ENCODE measurements at regions not wholly inside any gene's neighbourhood (a gene's known extent, or its start where the extent isn't known, plus 50 kb on each side); places are given as distances from the start of the nearest gene placed in this dataset.
A peak's percentile ranks its signal among the peaks of the same experiment; 100 is the strongest.

- no peak for DNase-seq
- H3K4me1 Mint-ChIP-seq (ENCODE audit: low read depth): peaks cover 34% of the 10 kb centered on the region
- H3K27me3 Mint-ChIP-seq (ENCODE audit: insufficient read depth): no peaks in the 10 kb centered on the region; the same call in 1 of the 2 replicates
- H3K36me3 Mint-ChIP-seq (ENCODE audit: low read depth): no peaks in the 10 kb centered on the region
- TF ChIP-seq CTCF (IDR thresholded peaks at IDR 0.05): no peak
- H3K27ac Mint-ChIP-seq: no peak overlapping the region
- H3K4me3 Mint-ChIP-seq: no peak overlapping the region
- H3K9me3 Mint-ChIP-seq: no peaks in the 10 kb centered on the region
Observed at GRCh38 chr3:174538151-174538550, 321.0 kb upstream of the NAALADL2 start.

GRCh38 chr3:174540116-174540908, 318.8 kb upstream of the NAALADL2 start:
- Mint-ChIP-seq H3K4me3 (no peak overlapping the region), H3K27me3 (ENCODE audit: insufficient read depth) (no peaks in the 10 kb centered on the region; the same call in 1 of the 2 replicates), H3K9me3 (no peaks in the 10 kb centered on the region)

GRCh38 chr3:174541708-174542315, 317.3 kb upstream of the NAALADL2 start:
- 0 out of 2 replicates have a peak, but pooled peaks cover 6% of the 10 kb centered on the region for H3K36me3 Mint-ChIP-seq (ENCODE audit: low read depth)
- H3K9me3 Mint-ChIP-seq: no peaks in the 10 kb centered on the region
- TF ChIP-seq CTCF (IDR thresholded peaks at IDR 0.05): no peak
- H3K4me3 Mint-ChIP-seq: no peak overlapping the region; the same call in 1 of the 2 replicates
- DNase-seq: peak; percentile 25
- H3K27ac Mint-ChIP-seq: peak overlapping the region; percentile 2
- H3K4me1 Mint-ChIP-seq (ENCODE audit: low read depth): peaks cover 14% of the 10 kb centered on the region
- H3K27me3 Mint-ChIP-seq (ENCODE audit: insufficient read depth): no peaks in the 10 kb centered on the region; the same call in 1 of the 2 replicates

More at GRCh38 chr3:174540116-174540908, 318.8 kb upstream of the NAALADL2 start:
- no peak for DNase-seq
- peaks cover 14% of the 10 kb centered on the region for H3K4me1 Mint-ChIP-seq (ENCODE audit: low read depth)
- no peak for TF ChIP-seq CTCF (IDR thresholded peaks at IDR 0.05)
- no peak overlapping the region for H3K27ac Mint-ChIP-seq
- H3K36me3 Mint-ChIP-seq (ENCODE audit: low read depth): 0 out of 2 replicates have a peak, but pooled peaks cover 3% of the 10 kb centered on the region

- peaks cover 7% of the 10 kb centered on the region; the same call in 1 of the 2 replicates for H3K4me1 Mint-ChIP-seq (ENCODE audit: low read depth)
- TF ChIP-seq CTCF (IDR thresholded peaks at IDR 0.05): no peak
- no peaks in the 10 kb centered on the region for H3K9me3 Mint-ChIP-seq
- no peak overlapping the region for H3K27ac Mint-ChIP-seq
- 0 out of 2 replicates have a peak, but pooled peaks cover 6% of the 10 kb centered on the region for H3K36me3 Mint-ChIP-seq (ENCODE audit: low read depth)
- no peak for DNase-seq
- H3K27me3 Mint-ChIP-seq (ENCODE audit: insufficient read depth): no peaks in the 10 kb centered on the region; the same call in 1 of the 2 replicates
- no peak overlapping the region for H3K4me3 Mint-ChIP-seq
Observed at GRCh38 chr3:174547801-174548435, 311.2 kb upstream of the NAALADL2 start.

GRCh38 chr3:174548841-174549623, 310.1 kb upstream of the NAALADL2 start:
- H3K27me3 Mint-ChIP-seq (ENCODE audit: insufficient read depth): no peaks in the 10 kb centered on the region; the same call in 1 of the 2 replicates
- no peak for TF ChIP-seq CTCF (IDR thresholded peaks at IDR 0.05)
- H3K4me1 Mint-ChIP-seq (ENCODE audit: low read depth): peaks cover 7% of the 10 kb centered on the region; the same call in 1 of the 2 replicates
- H3K27ac Mint-ChIP-seq: no peak overlapping the region
- no peak for DNase-seq
- no peaks in the 10 kb centered on the region for H3K9me3 Mint-ChIP-seq
- H3K36me3 Mint-ChIP-seq (ENCODE audit: low read depth): 0 out of 2 replicates have a peak, but pooled peaks cover 6% of the 10 kb centered on the region
- no peak overlapping the region for H3K4me3 Mint-ChIP-seq
